Fibroblast of the aortic adventitia (primary cell): ENCODE measurements at regions not wholly inside any gene's neighbourhood (a gene's known extent, or its start where the extent isn't known, plus 50 kb on each side); places are given as distances from the start of the nearest gene placed in this dataset.

Experiments
- DNase-seq: peaks from one replicate; pipeline ENCODE4 v3.0.0-alpha.2; 2010; ENCODE audit warnings: low read depth
- H3K4me3 ChIP-seq: 2 replicates; pipeline ENCODE4 v1.5.1; 2011; ENCODE audit warnings: low read depth, mild to moderate bottlenecking, control low read depth, low read length, moderate library complexity
- TF ChIP-seq, protein P1 (sequence below): IDR thresholded peaks from 2 replicates; pipeline ENCODE4 v1.5.1; 2011; ENCODE audit warnings: mild to moderate bottlenecking, low read length, control low read depth, inconsistent platforms; ENCODE audit not compliant: insufficient read depth

DNA sequence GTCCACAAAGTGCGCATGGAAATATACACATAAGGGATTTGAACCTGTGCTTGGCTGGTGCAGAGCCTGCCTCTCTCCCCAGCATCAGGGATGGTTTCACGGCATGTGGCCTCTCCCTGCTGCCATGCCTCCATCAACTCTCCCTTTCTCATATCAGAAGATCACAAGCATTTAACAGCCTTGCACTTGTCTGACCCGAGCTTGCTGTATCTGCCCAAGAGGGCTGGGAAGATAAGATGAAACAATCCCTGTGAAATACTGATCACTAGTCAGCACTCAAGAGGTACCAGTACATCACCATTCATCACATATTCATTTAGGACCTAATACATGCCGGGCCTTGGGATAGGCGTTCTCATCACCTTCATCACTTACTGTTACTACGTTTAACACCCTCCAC lies 107.6 kb upstream of the ARHGEF3 start:
- TF ChIP-seq, protein P1, sequence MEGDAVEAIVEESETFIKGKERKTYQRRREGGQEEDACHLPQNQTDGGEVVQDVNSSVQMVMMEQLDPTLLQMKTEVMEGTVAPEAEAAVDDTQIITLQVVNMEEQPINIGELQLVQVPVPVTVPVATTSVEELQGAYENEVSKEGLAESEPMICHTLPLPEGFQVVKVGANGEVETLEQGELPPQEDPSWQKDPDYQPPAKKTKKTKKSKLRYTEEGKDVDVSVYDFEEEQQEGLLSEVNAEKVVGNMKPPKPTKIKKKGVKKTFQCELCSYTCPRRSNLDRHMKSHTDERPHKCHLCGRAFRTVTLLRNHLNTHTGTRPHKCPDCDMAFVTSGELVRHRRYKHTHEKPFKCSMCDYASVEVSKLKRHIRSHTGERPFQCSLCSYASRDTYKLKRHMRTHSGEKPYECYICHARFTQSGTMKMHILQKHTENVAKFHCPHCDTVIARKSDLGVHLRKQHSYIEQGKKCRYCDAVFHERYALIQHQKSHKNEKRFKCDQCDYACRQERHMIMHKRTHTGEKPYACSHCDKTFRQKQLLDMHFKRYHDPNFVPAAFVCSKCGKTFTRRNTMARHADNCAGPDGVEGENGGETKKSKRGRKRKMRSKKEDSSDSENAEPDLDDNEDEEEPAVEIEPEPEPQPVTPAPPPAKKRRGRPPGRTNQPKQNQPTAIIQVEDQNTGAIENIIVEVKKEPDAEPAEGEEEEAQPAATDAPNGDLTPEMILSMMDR, result no peak
- no peak for DNase-seq

DNA sequence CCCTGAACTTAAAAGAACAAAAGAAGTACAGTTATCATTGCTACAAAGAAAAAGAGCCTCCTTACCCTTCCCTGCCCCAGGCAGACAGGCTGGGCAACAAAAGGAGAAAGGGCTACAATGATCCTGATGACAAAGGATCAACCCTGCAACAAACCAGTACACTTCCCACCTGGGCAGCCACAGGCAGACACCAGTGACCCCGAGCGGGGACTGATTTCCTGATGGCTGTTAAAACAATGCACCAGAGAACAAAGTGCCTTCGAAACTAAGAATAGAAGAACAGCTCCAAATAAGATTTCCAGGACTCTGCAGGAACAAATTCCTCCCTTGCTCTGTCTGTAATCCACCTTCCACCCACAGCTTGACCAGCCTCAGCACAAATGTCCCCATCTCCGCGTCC lies 106.3 kb upstream of the ARHGEF3 start:
- no peak for DNase-seq
- no peak overlapping the region for H3K4me3 ChIP-seq
- TF ChIP-seq, protein P1, result no peak

More for the DNA sequence above, 107.6 kb upstream of the ARHGEF3 start:
- no peak overlapping the region for H3K4me3 ChIP-seq

DNA sequence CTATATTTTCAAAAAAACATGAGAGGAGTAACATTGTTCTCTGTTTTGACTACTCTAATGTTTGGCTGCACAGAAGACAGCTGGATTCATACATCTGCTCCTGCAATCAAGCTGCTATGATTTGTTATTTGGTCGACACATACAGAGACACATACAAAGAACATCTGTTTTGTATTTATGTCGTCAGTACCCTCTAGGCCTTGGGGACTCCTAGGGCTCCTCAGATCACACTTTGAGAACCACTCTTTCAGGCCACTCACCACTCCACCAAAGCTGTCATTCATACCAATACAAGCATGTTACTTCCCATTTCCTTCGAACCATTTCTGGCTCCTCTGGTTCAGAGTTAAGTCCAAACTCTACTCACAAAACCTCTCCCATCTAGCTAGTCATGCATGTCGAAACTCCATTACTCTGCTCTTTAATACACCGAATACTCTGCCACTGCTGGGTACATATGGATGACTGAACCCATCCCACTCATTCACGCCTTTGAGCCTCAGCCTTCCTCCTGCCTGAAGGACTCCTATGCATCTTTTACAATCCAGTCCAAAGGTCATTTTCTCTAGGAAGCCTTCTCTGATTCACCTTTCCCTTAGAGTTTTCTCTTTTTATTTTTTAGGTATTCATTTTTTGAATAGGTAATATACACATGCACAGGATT lies 102.9 kb upstream of the ARHGEF3 start:
- TF ChIP-seq, protein P1, result no peak
- DNase-seq, result no peak
- no peak overlapping the region for H3K4me3 ChIP-seq

DNA sequence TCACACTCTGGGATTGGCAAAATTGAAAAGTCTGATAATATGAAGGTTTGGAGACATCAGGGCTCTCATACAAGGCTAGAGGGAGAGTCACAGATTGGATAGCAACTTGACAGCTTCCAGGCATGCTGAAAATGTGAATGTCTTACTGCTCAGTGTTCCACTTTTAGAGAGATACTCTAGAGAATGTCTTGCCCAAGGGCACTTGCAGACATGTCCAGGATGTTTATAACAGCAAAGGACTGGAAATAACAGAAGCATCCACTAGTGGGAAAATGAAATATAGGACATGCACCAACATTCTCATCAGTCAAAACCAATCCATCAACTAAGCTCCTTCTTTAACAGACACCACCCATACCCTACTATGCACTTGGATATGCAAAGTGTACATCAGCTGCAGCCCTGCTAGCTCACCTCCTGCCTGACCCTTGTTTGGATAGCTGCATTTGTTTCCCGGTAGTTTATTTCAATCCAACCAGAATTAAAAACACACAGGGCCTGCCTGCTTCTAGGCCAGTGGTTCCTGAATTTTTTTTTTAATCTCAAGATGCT lies 101.6 kb upstream of the ARHGEF3 start:
- TF ChIP-seq, protein P1, result no peak
- no peak overlapping the region for H3K4me3 ChIP-seq
- DNase-seq, result no peak

DNA sequence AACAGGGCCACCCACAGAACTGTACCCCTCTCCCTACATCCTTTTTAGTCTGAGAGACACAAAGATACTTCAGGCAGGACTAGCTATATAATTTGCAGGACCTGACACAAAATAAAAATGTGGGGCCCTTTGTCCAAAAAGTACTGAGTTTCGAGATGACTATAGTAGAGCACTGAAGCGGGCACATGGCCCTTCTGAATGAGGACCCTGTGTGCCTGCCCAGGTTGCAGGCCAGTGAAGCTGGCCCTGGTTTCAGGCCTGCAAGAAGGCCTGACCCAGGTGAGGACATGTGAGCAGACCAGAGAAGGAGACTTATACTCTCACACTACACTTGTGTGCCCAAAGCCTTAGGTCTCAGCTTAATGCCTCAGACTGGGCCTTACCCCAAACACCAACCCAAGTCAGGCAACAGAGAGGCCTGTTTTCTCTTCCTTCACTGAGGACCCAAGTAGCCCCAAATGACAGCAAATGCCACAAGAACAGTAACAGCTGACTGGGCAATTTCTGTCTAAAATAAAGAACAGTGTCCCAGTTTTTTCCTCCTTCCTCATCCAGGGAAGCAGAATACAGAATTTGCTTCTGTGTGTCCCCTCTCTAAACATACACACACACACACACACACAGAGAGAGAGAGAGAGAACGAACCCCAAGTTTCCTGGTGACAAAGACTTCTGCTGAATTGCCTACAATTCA lies 100.9 kb upstream of the ARHGEF3 start:
- TF ChIP-seq, protein P1, result no peak
- H3K4me3 ChIP-seq, result no peak overlapping the region

DNA sequence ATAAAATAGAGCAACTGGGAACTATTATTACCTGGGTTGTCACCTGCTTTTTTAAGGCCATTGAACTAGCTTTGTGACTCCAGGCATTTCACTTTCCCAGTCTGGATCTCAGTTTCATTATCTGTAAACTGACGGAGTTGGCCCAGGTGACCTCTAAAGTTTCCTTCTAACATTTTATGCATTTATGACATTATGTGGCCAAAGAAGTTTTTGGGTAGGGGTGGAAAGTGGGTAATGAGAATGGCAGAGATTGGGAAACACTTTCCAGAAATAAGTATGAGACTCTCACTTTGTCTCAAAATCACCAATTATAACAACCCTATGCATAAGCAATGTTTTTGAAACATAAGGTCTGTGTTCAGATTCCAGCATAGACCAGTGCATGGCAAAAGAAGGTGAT lies 99.1 kb upstream of the ARHGEF3 start:
- H3K4me3 ChIP-seq, result no peak overlapping the region
- TF ChIP-seq, protein P1, result no peak
- DNase-seq, result no peak

More for the DNA sequence above, 100.9 kb upstream of the ARHGEF3 start:
- no peak for DNase-seq
